OCI-LY7 (cell line): ENCODE measurements at regions not wholly inside any gene's neighbourhood (a gene's known extent, or its start where the extent isn't known, plus 50 kb on each side); places are given as distances from the start of the nearest gene placed in this dataset.

Experiments
- CTCF ChIP-seq: fragments of 200-600 bp; sonication (generic); conservative IDR thresholded peaks from 2 replicates; pipeline ENCODE4 v1.5.1; 2014; ENCODE audit warnings: mild to moderate bottlenecking, antibody characterized with exemption, low read length, moderate library complexity, mixed read lengths
- EZH2phosphoT487 ChIP-seq: fragments of 200-600 bp; sonication (generic); IDR thresholded peaks from 2 replicates; pipeline ENCODE4 v1.6.1; 2018; ENCODE audit warnings: low read depth, borderline replicate concordance, mild to moderate bottlenecking, mixed run types, antibody characterized with exemption, low read length, moderate library complexity, mixed read lengths

- TF ChIP-seq CTCF, result no peak
- no peak for TF ChIP-seq EZH2phosphoT487
These were observed 157.4 kb downstream of the BUD13 start for GRCh38 chr11:116615211-116615865.
